SK-N-MC (cell line): ENCODE measurements at regions not wholly inside any gene's neighbourhood (a gene's known extent, or its start where the extent isn't known, plus 50 kb on each side); places are given as distances from the start of the nearest gene placed in this dataset.

Experiments used
- EZH2 ChIP-seq: fragments of 200-600 bp; sonication (generic); IDR thresholded peaks from one replicate; pipeline ENCODE4 v1.6.1; 2017; ENCODE audit warnings: antibody characterized with exemption
- FOXP2 ChIP-seq: optimal IDR thresholded peaks from 2 replicates; pipeline ENCODE3; 2011; ENCODE audit warnings: mild to moderate bottlenecking, moderate library complexity; ENCODE audit not compliant: insufficient read depth; ENCODE audit errors: extremely low read length, control extremely low read depth
- POLR2AphosphoS5 ChIP-seq: IDR thresholded peaks from 2 replicates; pipeline ENCODE4 v1.6.1; 2012; ENCODE audit warnings: mild to moderate bottlenecking, low read depth, low read length, borderline replicate concordance

- TF ChIP-seq POLR2AphosphoS5 (no peak), EZH2 (no peak), FOXP2 (no peak)
These were observed 102.3 kb upstream of the JARID2 start for GRCh38 chr6:15143540-15143939.
